A549 (cell line): ENCODE measurements at regions not wholly inside any gene's neighbourhood (a gene's known extent, or its start where the extent isn't known, plus 50 kb on each side); places are given as distances from the start of the nearest gene placed in this dataset.

Source experiments
- ATAC-seq, 2 experiments: fragments of 200-7000 bp in 1 of 2; fragments of >200 bp in 1 of 2; cut with Nextera tagmentation in 1 of 2; cut with Tn5 transposase in 1 of 2; 3 replicates each; pipeline versions ENCODE4 v1.8.0 to v1.9.1; 2018 to 2020; ENCODE audit warnings: mild to moderate bottlenecking in 1 of 2, moderate library complexity in 1 of 2
- CTCF ChIA-PET: fragments of 300-600 bp; sonication (Branson Sonifier 250); formaldehyde crosslinking; extraction: SDS; loops from one replicate; lab custom pipeline; 2021; ENCODE audit warnings: antibody characterized with exemption, inconsistent platforms; lab: Yijun Ruan, JAX
- POLR2A ChIA-PET: fragments of 350-600 bp; formaldehyde crosslinking; extraction: SDS; loops from one replicate; lab custom pipeline; 2021; ENCODE audit warnings: antibody characterized with exemption, inconsistent platforms; lab: Yijun Ruan, JAX
- DNase-seq, 2 experiments: peaks; one replicate each; pipeline versions ENCODE4 v3.0.0 to v3.0.0-alpha.2; 2011 to 2016; ENCODE audit warnings: low read depth in 1 of 2, low spot score in 1 of 2
- FAIRE-seq: peaks from 2 replicates; lab custom pipeline; 2011; peaks lifted over from hg19 to GRCh38; lab: Jason Lieb, UNC
- H3K27ac ChIP-seq, 2 experiments: fragments of >200 bp; sonication (Bioruptor Twin); formaldehyde crosslinking; 3 replicates each; pipeline ENCODE4 v1.5.1; 2016 to 2017
- H3K4me1 ChIP-seq: fragments of >200 bp; sonication (Bioruptor Twin); formaldehyde crosslinking; 3 replicates; pipeline ENCODE4 v1.6.1; 2016
- H3K4me2 ChIP-seq: fragments of >200 bp; sonication (Bioruptor Twin); formaldehyde crosslinking; 3 replicates; pipeline ENCODE4 v1.6.1; 2016
- H3K4me3 ChIP-seq: fragments of >200 bp; sonication (Bioruptor Twin); formaldehyde crosslinking; 3 replicates; pipeline ENCODE4 v1.5.1; 2016
- H3K9me3 ChIP-seq: fragments of >200 bp; sonication (Bioruptor Twin); formaldehyde crosslinking; 3 replicates; pipeline ENCODE4 v1.6.1; 2016
- BHLHE40 ChIP-seq: IDR thresholded peaks from 2 replicates; pipeline ENCODE4 v1.6.1; 2012; ENCODE audit warnings: low read depth, low read length, inconsistent platforms
- CBX2 ChIP-seq: fragments of 200-600 bp; sonication (generic); IDR thresholded peaks from 2 replicates; pipeline ENCODE4 v1.6.1; 2016; ENCODE audit warnings: low read depth, mild to moderate bottlenecking, borderline replicate concordance
- EHMT2 ChIP-seq: fragments of 200-600 bp; sonication (generic); IDR thresholded peaks from 2 replicates; pipeline ENCODE4 v1.6.1; 2016; ENCODE audit warnings: antibody characterized with exemption, low read depth, mild to moderate bottlenecking, moderate library complexity
- FOSL2 ChIP-seq, 2 experiments: fragments of 450-650 bp in 1 of 2; fragments of >200 bp in 1 of 2; sonication (Bioruptor Twin) in 1 of 2; formaldehyde crosslinking; IDR thresholded peaks; 2 replicates each; pipeline versions ENCODE4 v1.5.0 to v1.6.1; 2016 to 2020; ENCODE audit warnings: mild to moderate bottlenecking in 1 of 2, moderate library complexity in 1 of 2
- GATA3 ChIP-seq: IDR thresholded peaks from 2 replicates; pipeline ENCODE4 v1.6.1; 2012; ENCODE audit warnings: borderline replicate concordance
- HES2 ChIP-seq: fragments of >200 bp; sonication (Bioruptor Twin); formaldehyde crosslinking; IDR thresholded peaks from 2 replicates; pipeline ENCODE4 v1.6.1; 2016
- HOXB5 ChIP-seq: fragments of 250-450 bp; sonication (Bioruptor Pico); IDR thresholded peaks from 2 replicates; pipeline ENCODE4 v1.5.0; 2020; ENCODE audit warnings: mild to moderate bottlenecking, moderate library complexity
- KDM1A ChIP-seq: fragments of 200-600 bp; sonication (generic); IDR thresholded peaks from 2 replicates; pipeline ENCODE4 v1.6.1; 2016; ENCODE audit warnings: low read depth, mild to moderate bottlenecking
- MAFK ChIP-seq: fragments of 450-650 bp; IDR thresholded peaks from 2 replicates; pipeline ENCODE4 v1.6.1; 2014; ENCODE audit not compliant: partially characterized antibody
- NR3C1 ChIP-seq: fragments of >200 bp; sonication (Bioruptor Twin); formaldehyde crosslinking; IDR thresholded peaks from 3 replicates; pipeline ENCODE4 v1.6.1; 2017
- RCOR1 ChIP-seq: fragments of 150-350 bp; IDR thresholded peaks from 2 replicates; pipeline ENCODE4 v1.6.1; 2014; ENCODE audit warnings: antibody characterized with exemption, low read length, low read depth
- REST ChIP-seq: fragments of 200-600 bp; sonication (generic); IDR thresholded peaks from 2 replicates; pipeline ENCODE4 v1.6.1; 2016; ENCODE audit warnings: antibody characterized with exemption, mild to moderate bottlenecking, moderate library complexity
- RNF2 ChIP-seq: fragments of 200-600 bp; sonication (generic); IDR thresholded peaks from 2 replicates; pipeline ENCODE4 v1.6.1; 2016; ENCODE audit warnings: low read depth, mild to moderate bottlenecking, antibody characterized with exemption, moderate library complexity, borderline replicate concordance
- SMC3 ChIP-seq: fragments of >200 bp; sonication (Bioruptor Twin); formaldehyde crosslinking; IDR thresholded peaks from 3 replicates; pipeline ENCODE4 v1.6.1; 2018; ENCODE audit warnings: inconsistent platforms
- SREBF2 ChIP-seq: fragments of 450-650 bp; IDR thresholded peaks from 2 replicates; pipeline ENCODE4 v1.6.1; 2014; ENCODE audit warnings: mild to moderate bottlenecking, moderate library complexity
- TP53 ChIP-seq: fragments of 250-450 bp; sonication (Bioruptor Pico); IDR thresholded peaks from 2 replicates; pipeline ENCODE4 v1.5.0; 2021; ENCODE audit warnings: mild to moderate bottlenecking, moderate library complexity
- WGBS: methylation state at CpG from one replicate; pipeline ENCODE4 v1.1.6; 2017; ENCODE audit errors: missing lambda C conversion rate; 5-methylcytosine and 5-hydroxymethylcytosine counted together
- TF ChIP-seq, protein P1 (sequence below): fragments of >200 bp; sonication (Bioruptor Twin); formaldehyde crosslinking; IDR thresholded peaks from 3 replicates; pipeline ENCODE4 v1.6.1; 2016
- TF ChIP-seq, protein P2 (sequence below): fragments of 250-450 bp; sonication (Bioruptor Pico); IDR thresholded peaks from 2 replicates; pipeline ENCODE4 v1.5.0; 2021; ENCODE audit warnings: mild to moderate bottlenecking, moderate library complexity, borderline replicate concordance

DNA sequence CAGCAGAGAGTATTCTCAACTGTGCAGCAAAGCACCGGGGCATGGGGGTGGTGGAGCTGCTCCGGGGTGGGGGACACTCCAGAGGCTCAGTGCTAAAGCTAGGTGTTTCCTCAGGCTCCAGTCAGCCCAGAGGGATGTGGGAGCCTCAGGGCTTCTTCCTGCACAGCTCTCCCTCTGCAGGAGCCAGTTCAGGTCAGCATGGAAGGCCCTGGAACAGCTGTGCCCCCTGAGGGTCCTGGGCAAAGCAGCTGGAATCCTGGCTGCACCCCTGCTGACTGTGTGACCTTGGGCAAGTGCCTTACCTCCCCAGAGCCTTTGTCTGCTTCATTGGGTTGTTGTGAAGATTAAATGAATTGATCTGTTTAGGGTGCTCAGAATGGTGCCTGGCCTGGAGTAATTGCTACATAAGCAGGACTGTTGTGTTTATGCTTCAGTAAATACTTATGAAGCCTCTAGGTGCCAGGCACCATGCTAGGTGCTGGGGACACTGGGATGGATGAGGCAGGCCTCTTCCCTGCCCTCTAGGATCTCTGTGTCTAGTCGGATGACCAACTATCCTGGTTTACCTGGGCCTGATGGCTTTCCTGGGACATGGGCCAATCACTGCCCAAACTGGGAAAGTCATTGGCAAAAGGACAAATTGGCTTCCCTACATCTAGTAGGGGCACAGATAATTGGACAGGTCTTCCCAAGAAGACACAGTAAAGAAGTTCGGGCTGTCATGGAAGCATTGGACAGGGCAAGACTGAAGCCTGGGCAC, 64.2 kb upstream of the LCTL start (continued):
- TF ChIP-seq TP53 (CRISPR knock-in tag) (no peak), CBX2 (no peak), SMC3 (no peak), RNF2 (no peak), GATA3 (no peak), HOXB5 (no peak), HES2 (no peak), EHMT2 (no peak), REST (no peak)

GRCh38 chr15:66630801-66631351, 65.1 kb upstream of the LCTL start:
- H3K4me1 ChIP-seq: no peaks in the 10 kb centered on the region
- no peaks in the 10 kb centered on the region for H3K9me3 ChIP-seq
- TF ChIP-seq FOSL2 (IDR thresholded peaks at IDR 0.05) (no peak), FOSL2 (CRISPR knock-in tag; IDR thresholded peaks at IDR 0.05) (no peak), MAFK (no peak), RCOR1 (no peak), HES2 (no peak), BHLHE40 (no peak), KDM1A (no peak), SREBF2 (no peak), RNF2 (no peak), HOXB5 (no peak), EHMT2 (no peak), NR3C1 (no peak)
- TF ChIP-seq, protein P1, sequence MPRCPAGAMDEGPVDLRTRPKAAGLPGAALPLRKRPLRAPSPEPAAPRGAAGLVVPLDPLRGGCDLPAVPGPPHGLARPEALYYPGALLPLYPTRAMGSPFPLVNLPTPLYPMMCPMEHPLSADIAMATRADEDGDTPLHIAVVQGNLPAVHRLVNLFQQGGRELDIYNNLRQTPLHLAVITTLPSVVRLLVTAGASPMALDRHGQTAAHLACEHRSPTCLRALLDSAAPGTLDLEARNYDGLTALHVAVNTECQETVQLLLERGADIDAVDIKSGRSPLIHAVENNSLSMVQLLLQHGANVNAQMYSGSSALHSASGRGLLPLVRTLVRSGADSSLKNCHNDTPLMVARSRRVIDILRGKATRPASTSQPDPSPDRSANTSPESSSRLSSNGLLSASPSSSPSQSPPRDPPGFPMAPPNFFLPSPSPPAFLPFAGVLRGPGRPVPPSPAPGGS: no peak
- TF ChIP-seq, protein P2, sequence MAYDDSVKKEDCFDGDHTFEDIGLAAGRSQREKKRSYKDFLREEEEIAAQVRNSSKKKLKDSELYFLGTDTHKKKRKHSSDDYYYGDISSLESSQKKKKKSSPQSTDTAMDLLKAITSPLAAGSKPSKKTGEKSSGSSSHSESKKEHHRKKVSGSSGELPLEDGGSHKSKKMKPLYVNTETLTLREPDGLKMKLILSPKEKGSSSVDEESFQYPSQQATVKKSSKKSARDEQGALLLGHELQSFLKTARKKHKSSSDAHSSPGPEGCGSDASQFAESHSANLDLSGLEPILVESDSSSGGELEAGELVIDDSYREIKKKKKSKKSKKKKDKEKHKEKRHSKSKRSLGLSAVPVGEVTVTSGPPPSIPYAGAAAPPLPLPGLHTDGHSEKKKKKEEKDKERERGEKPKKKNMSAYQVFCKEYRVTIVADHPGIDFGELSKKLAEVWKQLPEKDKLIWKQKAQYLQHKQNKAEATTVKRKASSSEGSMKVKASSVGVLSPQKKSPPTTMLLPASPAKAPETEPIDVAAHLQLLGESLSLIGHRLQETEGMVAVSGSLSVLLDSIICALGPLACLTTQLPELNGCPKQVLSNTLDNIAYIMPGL: no peak
- 88% methylated on average over 17 of the region's 17 CpGs for WGBS
- peak overlapping the region in 1 of 2 experiments; percentile 18; a peak in 1 of 6 replicates for H3K27ac ChIP-seq
- ChIA-PET CTCF (interaction anchor here (0.5 to 2.8 kb wide), 7 partner anchors 10 to 67 kb away, joined by 3 to 22 read pairs (median 4); no protein-coding TSS in a partner anchor), POLR2A (interaction anchor here (1.0 kb wide), 1 partner anchor 221 kb away, joined by 3 read pairs; no protein-coding TSS in a partner anchor)
- H3K4me2 ChIP-seq: no peak overlapping the region
- FAIRE-seq (no peak), ATAC-seq (no peak), DNase-seq (no peak)
- H3K4me3 ChIP-seq: no peak overlapping the region
